AG04450 (cell line): ENCODE measurements at regions not wholly inside any gene's neighbourhood (a gene's known extent, or its start where the extent isn't known, plus 50 kb on each side); places are given as distances from the start of the nearest gene placed in this dataset.
"Not testable (repeated sequence)": the region's sequence is repeated elsewhere in the genome, so short reads cannot be mapped to it uniquely, and the experiment has no call there.

Source experiments
- CTCF ChIA-PET: fragments of 300-600, 350-600 bp; formaldehyde crosslinking; extraction: SDS; loops from one replicate; lab custom pipeline; 2022; ENCODE audit warnings: antibody characterized with exemption, inconsistent platforms; lab: Charles Lee
- POLR2A ChIA-PET: fragments of 350-600 bp; formaldehyde crosslinking; extraction: SDS; loops from one replicate; lab custom pipeline; 2021; ENCODE audit warnings: antibody characterized with exemption, inconsistent platforms; lab: Yijun Ruan, JAX
- DNase-seq: peaks from one replicate; pipeline ENCODE4 v3.0.0-alpha.2; 2011; ENCODE audit warnings: low read depth, low spot score
- H3K27ac ChIP-seq: one replicate; pipeline ENCODE4 v1.5.1; 2012; ENCODE audit warnings: low read depth, low read length, control low read depth
- H3K27me3 ChIP-seq: one replicate; pipeline ENCODE4 v1.6.0; 2012; ENCODE audit warnings: low read length; ENCODE audit not compliant: control insufficient read depth, insufficient read depth
- H3K4me3 ChIP-seq: 2 replicates; pipeline ENCODE4 v1.5.1; 2011; ENCODE audit warnings: mild to moderate bottlenecking, low read depth, low read length, control low read depth
- H3K9me3 ChIP-seq: 2 replicates; pipeline ENCODE4 v1.5.1; 2012; ENCODE audit warnings: low read length; ENCODE audit not compliant: control insufficient read depth, insufficient read depth
- CTCF ChIP-seq: IDR thresholded peaks from 2 replicates; pipeline ENCODE4 v1.5.1; 2011; ENCODE audit warnings: low read depth, low read length, control low read depth, inconsistent platforms

- Histone ChIP-seq H3K27me3 (no peaks in the 10 kb centered on the region), H3K27ac (no peak overlapping the region), H3K4me3 (no peak overlapping the region), H3K9me3 (no peaks in the 10 kb centered on the region)
- DNase-seq = no peak
- CTCF ChIA-PET = interaction anchor here (0.6 to 5.2 kb wide), 22 partner anchors 8 to 1324 kb away, joined by 3 to 92 read pairs (median 10); no protein-coding TSS in a partner anchor
- no peak for TF ChIP-seq CTCF
- POLR2A ChIA-PET = no interaction called here
These were observed 103.9 kb upstream of the CHD2 start for GRCh38 chr15:92796161-92796611.

GRCh38 chr15:92797168-92798052 lies 102.7 kb upstream of the CHD2 start:
- no peaks in the 10 kb centered on the region for H3K9me3 ChIP-seq
- peak overlapping the region; percentile 57 for H3K27ac ChIP-seq
- DNase-seq = peak; percentile 48
- TF ChIP-seq CTCF = peak; percentile 66
- no peak overlapping the region for H3K4me3 ChIP-seq
- ChIA-PET CTCF (interaction anchor here (0.5 to 5.2 kb wide), 69 partner anchors 8 to 1545 kb away, joined by 3 to 92 read pairs (median 4); partner anchors contain the start of gene CHD2), POLR2A (interaction anchor here (0.5 to 1.0 kb wide), 8 partner anchors 10 to 215 kb away, joined by 3 to 11 read pairs (median 3); partner anchors contain the start of gene CHD2)
- H3K27me3 ChIP-seq = no peaks in the 10 kb centered on the region

- CTCF ChIA-PET = interaction anchor here (5.2 kb wide), 1 partner anchor 121 kb away, joined by 92 read pairs; no protein-coding TSS in a partner anchor
- Histone ChIP-seq H3K27ac (no peak overlapping the region), H3K27me3 (no peaks in the 10 kb centered on the region), H3K4me3 (no peak overlapping the region), H3K9me3 (no peaks in the 10 kb centered on the region)
- DNase-seq = no peak
- POLR2A ChIA-PET = interaction anchor here (2.0 kb wide), 1 partner anchor 82 kb away, joined by 35 read pairs; no protein-coding TSS in a partner anchor
- no peak for TF ChIP-seq CTCF
These were observed 100.1 kb upstream of the CHD2 start for GRCh38 chr15:92800013-92800412.

GRCh38 chr15:92800416-92801055 lies 99.6 kb upstream of the CHD2 start:
- DNase-seq, H3K27ac ChIP-seq, H3K9me3 ChIP-seq, H3K27me3 ChIP-seq, H3K4me3 ChIP-seq: not testable (repeated sequence)
- POLR2A ChIA-PET = interaction anchor here (0.6 to 2.0 kb wide), 4 partner anchors 82 to 213 kb away, joined by 7 to 35 read pairs (median 8); no protein-coding TSS in a partner anchor
- CTCF ChIA-PET = interaction anchor here (1.3 to 1.4 kb wide), 3 partner anchors 10 to 230 kb away, joined by 5 to 6 read pairs (median 5); no protein-coding TSS in a partner anchor

DNA sequence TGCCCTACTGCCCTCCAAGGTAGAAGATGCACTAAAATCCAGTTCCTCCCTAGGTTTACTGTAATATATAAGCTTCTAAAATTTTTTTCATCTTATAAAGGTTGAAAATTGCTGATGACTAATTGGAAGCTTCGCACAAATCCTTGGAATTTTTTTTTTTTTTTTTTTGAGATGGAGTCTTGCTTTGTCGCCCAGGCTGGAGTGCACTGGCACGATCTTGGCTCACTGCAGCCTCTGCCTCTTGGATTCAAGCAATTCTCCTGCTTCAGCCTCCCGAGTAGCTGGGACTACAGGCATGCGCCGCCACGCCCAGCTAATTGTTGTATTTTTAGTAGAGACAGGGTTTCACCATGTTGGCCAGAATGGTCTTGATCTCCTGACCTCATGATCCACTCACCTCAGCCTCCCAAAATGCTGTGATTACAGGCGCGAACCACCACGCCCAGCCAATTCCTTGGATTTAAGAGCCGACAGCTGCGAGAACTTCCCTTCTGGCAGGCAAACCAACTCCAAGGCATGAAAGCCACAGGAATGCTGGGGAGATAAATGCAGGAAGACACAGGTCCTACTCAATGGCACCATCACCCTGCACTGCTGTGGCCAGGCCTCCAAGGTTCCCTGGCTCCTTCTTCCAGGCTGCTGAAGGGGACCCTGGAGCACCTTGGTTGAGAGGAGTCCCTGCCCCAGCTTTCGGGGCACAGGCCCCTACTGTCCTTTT lies 98.9 kb upstream of the CHD2 start:
- not testable (repeated sequence) for H3K9me3 ChIP-seq, H3K4me3 ChIP-seq, H3K27me3 ChIP-seq
- DNase-seq = peak; percentile 61
- ChIA-PET CTCF (interaction anchor here (0.6 to 1.4 kb wide), 8 partner anchors 9 to 278 kb away, joined by 3 to 9 read pairs (median 5); no protein-coding TSS in a partner anchor), POLR2A (interaction anchor here (0.6 to 2.0 kb wide), 7 partner anchors 81 to 213 kb away, joined by 5 to 35 read pairs (median 7); no protein-coding TSS in a partner anchor)
- H3K27ac ChIP-seq = peak overlapping the region; percentile 99
